ENCODE measurements at regions not wholly inside any gene's neighbourhood (a gene's known extent, or its start where the extent isn't known, plus 50 kb on each side); places are given as distances from the start of the nearest gene placed in this dataset.

GRCh38 chr12:93097417-93097816, 168.3 kb upstream of the EEA1 start:
- TF ChIP-seq EZH2 (IDR thresholded peaks at IDR 0.05; ENCODE audit: borderline replicate concordance, low read length), result no peak
- TF ChIP-seq CTCF (IDR thresholded peaks at IDR 0.05; ENCODE audit: low read length), result no peak
